Activated T-cell treated with anti-CD3 and anti-CD28 coated beads, Interleukin-2, amount 50 U/mL, for 72 hours (primary cell): ENCODE measurements at regions not wholly inside any gene's neighbourhood (a gene's known extent, or its start where the extent isn't known, plus 50 kb on each side); places are given as distances from the start of the nearest gene placed in this dataset.
A peak's percentile ranks its signal among the peaks of the same experiment; 100 is the strongest.

Experiments
- ATAC-seq, 2 donors: fragments of 150-1000 bp; cut with Tn5 transposase; replicated peaks in 1 of 2; 2 replicates each; pipeline ENCODE4 v1.10.0; 2021; ENCODE audit warnings: moderate library complexity in 2 of 2, mild to moderate bottlenecking in 1 of 2
- DNase-seq, 2 donors: peaks; one replicate each; pipeline ENCODE4 v3.0.0; 2021 to 2022; ENCODE audit warnings: mixed read lengths in 1 of 2
- H3K27ac Mint-ChIP-seq: one replicate; pipeline ENCODE4 v1.8.0; 2022; ENCODE audit warnings: mild to moderate bottlenecking, moderate library complexity, mixed read lengths
- H3K27me3 Mint-ChIP-seq: one replicate; pipeline ENCODE4 v1.8.0; 2022; ENCODE audit warnings: low read depth, mixed read lengths
- H3K36me3 Mint-ChIP-seq, 2 donors: one replicate each; pipeline ENCODE4 v1.8.0; 2022; ENCODE audit warnings: mixed read lengths in 2 of 2, mild to moderate bottlenecking in 1 of 2; ENCODE audit not compliant: insufficient read depth in 2 of 2
- H3K4me1 Mint-ChIP-seq: one replicate; pipeline ENCODE4 v1.8.0; 2022; ENCODE audit warnings: low read depth, mixed read lengths
- H3K4me3 Mint-ChIP-seq, 2 donors: one replicate each; pipeline ENCODE4 v1.8.0; 2022; ENCODE audit warnings: mild to moderate bottlenecking in 2 of 2, mixed read lengths in 2 of 2, moderate library complexity in 2 of 2
- H3K9me3 Mint-ChIP-seq, 2 donors: one replicate each; pipeline ENCODE4 v1.8.0; 2022; ENCODE audit warnings: mixed read lengths in 2 of 2

DNA sequence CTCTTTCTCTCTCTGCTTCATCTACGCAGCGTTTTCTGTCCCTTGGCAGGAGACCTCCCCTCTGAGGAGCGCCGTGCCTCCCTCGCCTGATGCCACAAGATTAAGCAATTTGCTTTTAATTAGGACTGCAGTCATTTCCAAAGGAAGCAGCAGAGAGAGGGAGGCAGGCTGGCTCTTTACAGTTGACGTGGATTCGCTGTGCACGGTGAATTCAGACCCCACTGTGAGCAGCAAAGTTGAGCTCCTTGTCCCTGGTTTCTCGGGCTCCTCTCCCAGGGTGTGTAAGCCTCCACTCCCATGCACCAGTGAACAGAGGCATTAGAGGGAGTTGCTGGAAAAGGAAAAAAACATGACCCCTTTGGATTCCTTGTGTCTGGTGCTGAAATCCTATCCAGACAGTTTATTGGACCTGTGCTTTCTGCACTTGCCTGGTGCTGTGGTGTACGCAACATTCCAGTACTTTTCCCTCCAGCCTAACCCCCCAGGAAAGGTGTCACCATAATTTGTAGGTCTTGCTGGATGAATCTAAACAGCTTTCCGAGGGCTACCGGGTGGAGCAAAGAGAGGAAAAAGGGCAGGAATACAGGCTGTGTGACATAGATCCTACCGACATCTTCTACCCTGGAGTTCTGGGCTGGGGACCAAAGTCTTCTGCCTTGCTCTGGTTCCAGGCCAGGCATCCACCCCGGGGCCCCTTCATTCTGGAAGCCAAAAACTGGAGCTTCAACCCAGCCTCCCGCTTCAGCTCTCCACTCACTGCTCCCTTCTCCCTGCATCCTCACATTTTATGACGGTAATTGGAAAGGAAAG, 171.0 kb downstream of the MAF start:
- no peak overlapping the region for H3K4me3 Mint-ChIP-seq
- H3K27me3 Mint-ChIP-seq, result peaks cover 6% of the 10 kb centered on the region
- H3K9me3 Mint-ChIP-seq, result peaks cover 0 to 4% of the 10 kb centered on the region in 2 donors
- no peak for ATAC-seq
- no peaks in the 10 kb centered on the region for H3K4me1 Mint-ChIP-seq
- no peak overlapping the region for H3K27ac Mint-ChIP-seq
- no peak for DNase-seq
- H3K36me3 Mint-ChIP-seq, result no peaks in the 10 kb centered on the region

- no peak for ATAC-seq
- no peaks in the 10 kb centered on the region for H3K4me1 Mint-ChIP-seq
Measured at GRCh38 chr16:79426663-79427062, 173.9 kb downstream of the MAF start.

DNA sequence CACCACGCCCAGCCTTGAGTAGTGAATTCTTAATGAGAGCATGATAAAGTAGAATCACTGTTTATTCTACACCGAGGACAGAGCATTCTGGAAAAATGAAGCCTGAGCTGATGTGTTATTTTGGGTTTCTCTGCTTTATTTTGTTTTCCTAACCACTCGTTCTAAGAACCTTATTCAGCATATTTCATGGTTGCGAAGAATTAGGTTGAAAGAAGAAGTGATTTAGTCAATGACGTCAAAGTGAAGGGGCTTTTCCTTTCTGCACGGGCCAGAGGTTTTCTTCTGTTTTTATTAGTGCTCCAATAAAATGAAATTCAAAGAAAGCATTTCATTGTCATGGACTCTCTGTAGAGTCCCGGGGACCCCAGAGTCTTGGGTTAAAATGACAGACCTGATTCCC, 178.5 kb downstream of the MAF start:
- Mint-ChIP-seq H3K27ac (no peak overlapping the region), H3K36me3 (no peaks in the 10 kb centered on the region), H3K9me3 (no peaks in the 10 kb centered on the region), H3K27me3 (peaks cover 11% of the 10 kb centered on the region), H3K4me1 (no peaks in the 10 kb centered on the region), H3K4me3 (no peak overlapping the region)
- ATAC-seq (no peak), DNase-seq (no peak)

More at GRCh38 chr16:79426663-79427062, 173.9 kb downstream of the MAF start:
- H3K27ac Mint-ChIP-seq, result no peak overlapping the region
- no peak overlapping the region for H3K4me3 Mint-ChIP-seq
- no peaks in the 10 kb centered on the region for H3K36me3 Mint-ChIP-seq
- no peaks in the 10 kb centered on the region for H3K9me3 Mint-ChIP-seq
- peaks cover 6% of the 10 kb centered on the region for H3K27me3 Mint-ChIP-seq
- DNase-seq, result no peak

- ATAC-seq, result no peak
- DNase-seq, result no peak
- H3K9me3 Mint-ChIP-seq, result no peaks in the 10 kb centered on the region
- no peaks in the 10 kb centered on the region for H3K36me3 Mint-ChIP-seq
- H3K4me1 Mint-ChIP-seq, result peaks cover 8% of the 10 kb centered on the region
- peaks cover 11% of the 10 kb centered on the region for H3K27me3 Mint-ChIP-seq
- H3K4me3 Mint-ChIP-seq, result no peak overlapping the region
- H3K27ac Mint-ChIP-seq, result no peak overlapping the region
Measured at GRCh38 chr16:79421126-79421525, 179.4 kb downstream of the MAF start.

GRCh38 chr16:79420493-79420892, 180.0 kb downstream of the MAF start:
- peaks cover 14% of the 10 kb centered on the region for H3K4me1 Mint-ChIP-seq
- no peaks in the 10 kb centered on the region for H3K36me3 Mint-ChIP-seq
- H3K9me3 Mint-ChIP-seq, result no peaks in the 10 kb centered on the region
- no peak overlapping the region for H3K27ac Mint-ChIP-seq
- ATAC-seq, result no peak
- DNase-seq, result no peak
- H3K4me3 Mint-ChIP-seq, result no peak overlapping the region
- H3K27me3 Mint-ChIP-seq, result peaks cover 7% of the 10 kb centered on the region

DNA sequence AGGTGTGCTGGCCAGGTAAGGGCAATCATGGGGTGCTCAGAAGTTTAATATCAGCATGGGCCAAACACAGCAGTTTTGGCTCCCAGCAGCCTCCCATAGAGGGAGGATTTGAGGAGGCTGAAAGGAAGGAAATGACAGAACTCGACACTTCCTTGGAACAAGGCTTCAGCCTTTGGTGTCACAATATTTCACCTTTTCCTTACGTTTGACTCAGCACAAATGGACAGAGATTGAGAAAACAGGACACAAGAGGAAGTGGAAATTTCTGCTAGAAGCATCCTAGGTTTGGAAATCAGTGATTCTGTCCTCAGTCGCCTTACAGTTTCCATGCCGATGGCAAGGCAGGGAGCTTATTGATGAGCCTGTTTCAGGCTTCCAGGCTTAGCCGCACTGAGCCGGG, 181.4 kb downstream of the MAF start:
- Mint-ChIP-seq H3K4me1 (peaks cover 19% of the 10 kb centered on the region), H3K36me3 (no peaks in the 10 kb centered on the region), H3K27me3 (peaks cover 5% of the 10 kb centered on the region), H3K4me3 (no peak overlapping the region), H3K27ac (no peak overlapping the region), H3K9me3 (peaks cover 2% of the 10 kb centered on the region in 2 donors)
- no peak for ATAC-seq
- DNase-seq, result no peak

DNA sequence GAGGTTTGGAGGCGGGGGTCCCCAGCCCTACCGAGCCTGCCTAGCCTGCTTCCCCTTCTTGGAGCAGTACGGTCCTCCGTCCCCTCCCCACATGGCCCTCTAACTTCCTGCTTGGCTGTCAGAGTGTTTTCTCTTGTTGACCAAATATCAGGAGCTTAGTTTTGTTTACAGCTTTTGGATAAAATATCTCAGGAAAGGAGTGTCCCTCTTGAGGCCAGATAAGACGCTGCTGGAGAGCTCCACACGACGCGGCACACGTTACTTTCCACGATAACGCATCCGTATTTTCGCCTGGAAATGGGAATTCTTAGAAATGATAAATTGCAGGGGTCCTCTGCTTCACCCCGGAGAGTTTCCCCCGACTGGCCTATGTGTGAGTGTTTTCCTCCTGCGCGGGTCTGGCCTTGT, 182.9 kb downstream of the MAF start:
- Mint-ChIP-seq H3K4me3 (peak overlapping the region in 1 of 2 donors; percentile 11), H3K27ac (no peak overlapping the region), H3K4me1 (peaks cover 21% of the 10 kb centered on the region), H3K27me3 (peaks cover 5% of the 10 kb centered on the region), H3K36me3 (no peaks in the 10 kb centered on the region), H3K9me3 (peaks cover 2% of the 10 kb centered on the region in 2 donors)
- DNase-seq, result no peak
- no peak for ATAC-seq

DNA sequence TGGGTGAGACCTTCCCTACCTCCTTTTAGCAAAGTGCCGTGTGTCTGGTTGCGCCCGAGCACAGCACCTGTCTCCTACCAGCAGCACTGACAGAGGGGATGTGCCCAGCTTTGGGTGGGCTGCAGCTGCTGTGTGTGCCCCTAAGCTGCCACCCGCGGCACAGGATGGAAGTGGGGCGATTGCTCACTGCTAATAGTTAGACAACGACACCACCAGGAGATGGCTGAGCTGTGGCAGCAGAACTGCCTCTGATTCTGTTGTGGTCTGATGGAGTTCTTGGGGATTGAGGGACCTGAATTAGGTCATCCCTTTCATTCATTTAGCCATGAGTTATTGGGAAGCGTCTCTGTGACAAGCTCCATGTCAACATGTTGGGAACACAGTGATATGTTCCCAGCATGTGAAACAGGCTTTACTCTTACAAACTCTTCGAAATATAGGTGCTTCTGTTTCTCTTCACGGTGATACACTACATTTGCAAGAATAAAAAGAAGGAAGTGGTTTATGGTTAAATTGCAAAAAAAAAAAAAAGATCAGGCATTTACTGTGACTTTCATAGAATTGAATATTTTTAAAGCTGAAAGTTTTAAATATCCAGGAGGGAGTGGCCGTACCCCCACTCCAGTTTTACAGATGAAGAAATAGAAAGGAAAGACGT, 184.4 kb downstream of the MAF start:
- H3K36me3 Mint-ChIP-seq, result no peaks in the 10 kb centered on the region

GRCh38 chr16:79412783-79413225, 187.7 kb downstream of the MAF start:
- DNase-seq, result no peak
- no peaks in the 10 kb centered on the region for H3K36me3 Mint-ChIP-seq
- H3K27ac Mint-ChIP-seq, result no peak overlapping the region
- no peaks in the 10 kb centered on the region for H3K27me3 Mint-ChIP-seq
- ATAC-seq, result no peak
- H3K4me3 Mint-ChIP-seq, result no peak overlapping the region
- peaks cover 39% of the 10 kb centered on the region for H3K4me1 Mint-ChIP-seq
- H3K9me3 Mint-ChIP-seq, result peaks cover 2% of the 10 kb centered on the region in 2 donors

More for the DNA sequence above, 184.4 kb downstream of the MAF start:
- ATAC-seq, result no peak
- H3K27me3 Mint-ChIP-seq, result peaks cover 1% of the 10 kb centered on the region
- peaks cover 36% of the 10 kb centered on the region for H3K4me1 Mint-ChIP-seq
- H3K9me3 Mint-ChIP-seq, result peaks cover 2% of the 10 kb centered on the region in 2 donors
- H3K4me3 Mint-ChIP-seq, result peak overlapping the region; percentile 28 to 77
- H3K27ac Mint-ChIP-seq, result peak overlapping the region; percentile 23
- DNase-seq, result no peak

- Mint-ChIP-seq H3K27me3 (peaks cover 8% of the 10 kb centered on the region), H3K27ac (peak overlapping the region; percentile 80), H3K9me3 (peaks cover 2% of the 10 kb centered on the region in 2 donors), H3K36me3 (no peaks in the 10 kb centered on the region), H3K4me1 (peaks cover 38% of the 10 kb centered on the region), H3K4me3 (peak overlapping the region; percentile 10 to 27)
- DNase-seq, result peak; percentile 9 to 26
- ATAC-seq, result peak; percentile 92 to 93
Measured at GRCh38 chr16:79411805-79412204, 188.7 kb downstream of the MAF start.

GRCh38 chr16:79411357-79411756, 189.2 kb downstream of the MAF start:
- H3K27ac Mint-ChIP-seq, result peak overlapping the region; percentile 80
- peak in 1 of 2 donors; percentile 12 for DNase-seq
- ATAC-seq, result peak; percentile 67 to 71
- peaks cover 2% of the 10 kb centered on the region in 2 donors for H3K9me3 Mint-ChIP-seq
- H3K36me3 Mint-ChIP-seq, result no peaks in the 10 kb centered on the region
- peak overlapping the region; percentile 10 to 27 for H3K4me3 Mint-ChIP-seq
- H3K4me1 Mint-ChIP-seq, result peaks cover 34% of the 10 kb centered on the region
- H3K27me3 Mint-ChIP-seq, result peaks cover 12% of the 10 kb centered on the region

- ATAC-seq, result no peak
- Mint-ChIP-seq H3K4me3 (no peak overlapping the region), H3K27ac (no peak overlapping the region), H3K27me3 (peaks cover 20% of the 10 kb centered on the region), H3K36me3 (peaks cover 0 to 2% of the 10 kb centered on the region in 2 donors), H3K9me3 (peaks cover 5% of the 10 kb centered on the region in 2 donors), H3K4me1 (peaks cover 20% of the 10 kb centered on the region)
- DNase-seq, result no peak
Measured at GRCh38 chr16:79409978-79410377, 190.6 kb downstream of the MAF start.

DNA sequence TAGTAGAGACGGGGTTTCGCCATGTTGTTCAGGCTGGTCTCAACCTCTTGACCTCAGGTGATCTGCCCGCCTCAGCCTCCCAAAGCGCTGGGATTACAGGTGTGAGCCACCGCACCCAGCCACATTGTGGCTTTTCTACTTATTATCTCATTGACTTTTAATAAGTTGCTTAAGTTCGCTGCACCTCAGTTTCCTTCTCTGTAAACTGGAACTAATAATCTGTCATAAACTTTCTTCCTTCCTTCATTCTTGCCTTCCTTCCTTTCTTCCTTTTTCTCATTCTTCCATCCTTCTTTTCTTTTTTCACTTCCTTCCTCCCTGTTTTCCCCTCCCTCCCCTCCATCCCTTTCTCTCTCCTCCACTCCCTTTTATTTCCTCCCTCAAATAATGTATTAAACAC, 192.2 kb downstream of the MAF start:
- Mint-ChIP-seq H3K27ac (no peak overlapping the region), H3K4me1 (peaks cover 20% of the 10 kb centered on the region), H3K36me3 (peaks cover 0 to 2% of the 10 kb centered on the region in 2 donors), H3K27me3 (peaks cover 20% of the 10 kb centered on the region), H3K9me3 (peaks cover 3% of the 10 kb centered on the region in 2 donors), H3K4me3 (no peak overlapping the region)
- no peak for DNase-seq
- no peak for ATAC-seq
